ENCODE measurements at regions not wholly inside any gene's neighbourhood (a gene's known extent, or its start where the extent isn't known, plus 50 kb on each side); places are given as distances from the start of the nearest gene placed in this dataset.

GRCh38 chr2:2517399-2517798 lies 186.3 kb upstream of the MYT1L start:
- no peak for TF ChIP-seq POLR2A (IDR thresholded peaks at IDR 0.05)
- TF ChIP-seq CTCF (IDR thresholded peaks at IDR 0.05), result no peak
- no peak for TF ChIP-seq EP300 (IDR thresholded peaks at IDR 0.05)
